GM19043 (cell line): ENCODE measurements at regions not wholly inside any gene's neighbourhood (a gene's known extent, or its start where the extent isn't known, plus 50 kb on each side); places are given as distances from the start of the nearest gene placed in this dataset.
A peak's percentile ranks its signal among the peaks of the same experiment; 100 is the strongest.
"Not testable (repeated sequence)": the region's sequence is repeated elsewhere in the genome, so short reads cannot be mapped to it uniquely, and the experiment has no call there.

ENCODE experiments used
- ATAC-seq: cut with Tn5 transposase; IDR thresholded peaks from one replicate; pipeline ENCODE4 v1.9.1; 2021; ENCODE audit warnings: low read depth; ENCODE audit not compliant: unreplicated experiment

DNA sequence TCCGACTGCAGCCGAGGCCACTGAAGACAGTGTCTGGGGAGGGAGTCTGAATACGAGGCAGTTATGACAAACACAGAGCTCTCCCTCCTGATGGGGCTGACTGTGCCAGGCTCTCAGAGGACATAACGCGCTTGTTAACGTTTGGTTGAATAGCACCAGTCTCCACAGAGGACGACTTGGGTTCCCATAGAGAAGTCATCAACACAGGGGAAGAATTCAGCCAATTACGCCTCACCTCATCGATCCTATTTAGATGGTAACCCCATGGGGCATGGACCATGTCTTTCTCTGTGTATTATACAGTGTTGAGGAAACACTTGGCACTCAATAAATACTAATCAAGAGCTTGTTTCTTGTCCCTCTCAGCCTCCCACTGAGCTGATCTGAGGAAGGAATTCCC, 642.6 kb upstream of the LCORL start:
- no peak for ATAC-seq

DNA sequence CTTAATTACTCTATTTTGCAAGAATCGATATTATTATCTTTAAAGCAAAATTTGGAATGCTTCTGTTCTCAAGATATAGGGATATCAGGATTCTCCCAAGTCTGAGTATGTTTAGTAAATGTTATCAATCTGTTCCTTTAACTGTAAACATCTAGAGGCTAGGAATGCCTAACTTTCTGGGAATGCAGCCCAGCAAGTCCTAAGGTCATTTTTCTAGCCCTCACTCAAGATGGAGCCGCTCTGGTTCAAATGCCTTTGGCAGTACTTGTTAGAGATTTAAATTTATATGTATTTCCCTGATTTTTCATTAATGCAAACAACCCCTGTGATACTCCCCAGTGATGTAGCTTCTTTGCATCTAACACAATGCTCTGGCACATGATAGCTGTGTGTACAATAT, 623.8 kb upstream of the LCORL start:
- no peak for ATAC-seq

DNA sequence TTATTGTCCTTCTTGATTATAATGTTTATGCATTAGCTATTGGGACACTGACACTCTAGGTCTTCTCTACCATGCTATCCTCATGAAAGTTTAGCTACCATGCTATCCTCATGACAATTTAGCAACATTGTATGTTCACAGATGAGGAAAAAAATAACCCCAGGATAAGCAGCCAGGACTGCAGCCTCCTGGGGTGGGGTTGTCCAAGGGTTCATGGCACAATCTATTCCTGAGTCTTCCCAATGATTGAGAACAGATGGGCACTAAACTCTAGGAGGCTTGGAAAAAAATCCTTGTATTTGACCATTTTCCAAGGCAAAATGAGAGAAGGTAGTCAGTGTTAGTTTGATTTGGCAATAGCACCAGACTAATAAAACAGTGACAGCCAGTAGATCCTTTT, 619.8 kb upstream of the LCORL start:
- no peak for ATAC-seq

DNA sequence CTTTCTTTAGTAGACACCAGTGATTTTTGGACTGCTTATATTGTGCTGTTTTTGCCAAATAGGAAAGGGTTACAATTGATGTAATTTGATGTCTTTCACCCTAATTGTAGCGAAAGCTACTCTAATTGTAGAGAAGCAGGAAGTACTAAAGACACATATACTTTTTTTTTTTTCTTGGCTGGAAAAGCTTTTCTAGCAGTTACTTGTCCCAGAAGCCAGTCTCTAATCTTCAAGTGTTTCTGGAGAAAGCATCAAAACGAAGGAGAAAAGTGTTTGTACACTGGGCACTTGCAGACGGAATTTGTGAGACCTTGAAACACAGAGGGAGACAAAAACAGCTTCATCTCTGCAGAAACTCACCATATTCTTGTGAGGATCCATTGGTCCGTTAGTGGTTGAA, 616.5 kb upstream of the LCORL start:
- no peak for ATAC-seq

DNA sequence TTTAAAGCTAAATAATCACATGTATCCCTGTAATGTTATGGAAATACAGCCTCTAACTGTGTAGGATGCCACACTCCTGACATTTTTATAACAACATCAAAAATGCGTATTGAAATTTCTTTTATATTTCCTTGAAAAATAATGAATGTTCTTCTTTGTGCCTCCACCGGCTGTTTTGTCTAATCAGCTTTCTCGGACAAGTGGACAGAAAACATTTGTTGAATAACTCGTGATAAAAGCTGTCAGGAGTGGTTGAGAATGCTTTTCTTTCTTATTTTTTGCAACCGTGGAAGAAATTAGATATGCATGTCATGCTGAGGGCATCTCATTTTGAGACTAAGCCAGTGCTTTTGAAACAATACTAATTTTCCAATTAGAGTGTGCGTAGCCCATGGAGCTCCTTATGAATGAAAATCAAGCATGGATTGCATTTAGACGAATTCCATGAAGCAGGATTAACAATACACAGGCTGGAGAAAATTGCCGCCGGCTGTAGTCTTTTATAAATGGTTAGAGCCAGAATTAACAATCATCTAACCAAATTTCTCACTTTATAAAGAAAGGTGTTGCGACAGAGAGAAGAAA, 614.5 kb upstream of the LCORL start:
- no peak for ATAC-seq

DNA sequence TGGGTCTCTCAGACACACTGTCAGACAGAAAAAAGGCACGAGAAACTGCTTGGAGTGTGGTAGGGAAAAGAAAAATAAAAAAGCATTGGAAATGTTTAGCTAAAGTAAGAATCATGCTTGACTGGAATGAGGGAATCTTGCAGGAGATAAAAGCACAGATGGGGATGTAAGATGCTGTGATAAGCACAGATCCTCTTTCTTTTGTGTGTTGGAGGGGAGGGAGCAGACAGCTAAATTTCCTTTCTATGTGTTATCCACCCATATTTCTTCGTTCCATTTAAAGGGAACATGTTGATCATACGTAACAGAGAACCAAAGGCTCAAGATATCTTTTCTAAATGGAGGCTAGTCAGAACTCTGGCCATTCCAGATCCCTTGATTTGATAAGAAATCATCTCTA, 614.0 kb upstream of the LCORL start:
- ATAC-seq: no peak

DNA sequence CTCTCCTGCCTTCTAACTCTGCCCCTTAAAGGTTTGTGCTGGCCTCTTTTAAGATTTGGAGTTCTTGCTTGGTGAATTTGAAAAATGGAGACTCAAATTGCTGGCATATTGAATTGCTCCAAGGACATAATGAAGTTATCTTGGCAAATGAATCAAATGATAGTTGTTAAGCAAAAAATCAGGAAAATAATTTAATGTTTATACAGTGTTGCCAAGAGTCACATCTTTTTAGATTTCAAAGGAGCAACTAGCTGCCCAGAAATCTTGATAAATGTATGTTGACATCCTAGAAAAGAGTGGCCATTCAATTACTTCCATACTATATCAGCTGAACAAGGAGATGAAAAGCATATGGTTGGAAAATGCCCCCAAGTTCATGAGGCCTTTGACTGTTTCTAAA, 610.0 kb upstream of the LCORL start:
- ATAC-seq: no peak

DNA sequence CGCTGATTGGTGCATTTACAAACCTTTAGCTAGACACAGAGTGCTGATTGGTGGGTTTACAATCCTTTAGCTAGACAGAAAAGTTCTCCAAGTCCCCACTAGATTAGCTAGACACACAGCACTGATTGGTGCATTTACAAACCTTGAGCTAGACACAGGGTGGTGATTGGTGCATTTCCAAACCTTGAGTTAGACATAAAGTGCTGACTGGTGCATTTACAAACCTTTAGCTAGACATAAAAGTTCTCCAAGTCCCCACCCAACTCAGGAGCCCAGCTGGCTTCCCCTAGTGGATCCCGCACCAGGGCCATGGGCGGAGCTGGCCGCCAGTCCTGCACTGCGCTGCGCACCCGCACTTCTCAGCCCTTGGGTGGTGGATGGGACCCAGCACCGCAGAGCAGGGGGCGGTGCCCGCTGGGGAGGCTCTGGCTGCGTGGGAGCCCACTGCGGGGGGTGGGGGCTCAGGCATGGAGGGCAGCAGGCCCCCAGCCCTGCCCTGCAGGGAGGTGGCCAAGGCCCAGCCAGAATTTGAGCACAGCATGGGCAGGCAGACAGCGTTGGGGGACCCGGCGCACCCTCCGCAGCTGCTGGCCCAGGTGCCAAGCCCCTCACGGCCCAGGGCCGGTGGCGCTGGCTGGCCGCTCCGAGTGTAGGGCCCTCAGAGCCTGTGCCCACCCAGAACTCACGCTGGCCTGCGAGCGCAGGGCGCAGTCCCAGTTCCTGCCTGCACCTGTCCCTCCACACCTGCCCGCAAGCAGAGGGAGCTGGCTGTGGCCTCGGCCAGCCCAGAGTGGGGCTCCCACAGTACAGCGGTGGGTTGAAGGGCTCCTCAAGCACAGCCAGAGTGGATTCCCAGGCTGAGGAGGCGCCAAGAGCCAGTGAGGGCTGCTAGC, 608.9 kb upstream of the LCORL start:
- no peak for ATAC-seq

DNA sequence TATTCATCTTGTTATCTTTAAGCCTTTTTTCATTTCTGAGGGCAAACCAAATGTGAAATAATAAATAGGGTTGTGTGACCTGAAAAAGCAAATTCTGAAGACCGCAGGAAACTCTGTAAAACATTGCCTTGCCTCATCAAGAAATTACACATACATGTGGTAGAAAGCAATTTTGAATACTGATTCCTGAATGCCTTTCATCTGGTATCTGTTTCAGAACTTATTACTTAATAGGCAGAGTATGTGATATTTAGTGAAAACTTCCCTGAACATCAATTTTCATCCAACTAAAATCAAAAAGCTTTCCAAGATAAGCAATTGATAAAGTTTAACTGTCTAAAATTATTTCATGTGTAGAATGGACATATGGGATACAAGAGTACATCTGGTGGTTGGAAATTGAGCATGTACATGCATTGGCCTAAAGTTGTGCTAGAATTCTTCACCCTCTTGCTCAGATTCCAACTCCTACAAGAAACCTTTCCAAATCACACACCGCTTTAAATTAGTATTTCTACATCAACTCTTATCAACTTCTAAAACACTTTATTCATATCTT, 606.0 kb upstream of the LCORL start:
- ATAC-seq: no peak

DNA sequence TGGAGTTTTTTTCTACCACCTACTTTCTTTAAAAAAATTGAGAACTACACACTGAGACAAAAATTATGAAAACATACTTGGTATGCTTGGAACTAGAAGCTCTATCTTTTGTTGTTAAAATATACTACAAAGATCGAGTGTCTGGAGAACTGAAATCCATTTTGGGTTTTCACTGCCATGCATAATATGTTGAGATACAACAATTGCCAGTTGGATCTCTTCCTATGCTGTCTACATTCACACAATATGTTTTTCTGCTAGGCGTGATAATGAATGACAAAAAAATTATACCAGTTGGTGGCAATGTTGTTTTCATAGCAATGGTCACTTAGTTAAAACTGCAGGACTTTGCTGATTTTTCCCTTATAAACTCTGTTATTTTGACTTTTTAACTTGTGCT, 605.4 kb upstream of the LCORL start:
- no peak for ATAC-seq

DNA sequence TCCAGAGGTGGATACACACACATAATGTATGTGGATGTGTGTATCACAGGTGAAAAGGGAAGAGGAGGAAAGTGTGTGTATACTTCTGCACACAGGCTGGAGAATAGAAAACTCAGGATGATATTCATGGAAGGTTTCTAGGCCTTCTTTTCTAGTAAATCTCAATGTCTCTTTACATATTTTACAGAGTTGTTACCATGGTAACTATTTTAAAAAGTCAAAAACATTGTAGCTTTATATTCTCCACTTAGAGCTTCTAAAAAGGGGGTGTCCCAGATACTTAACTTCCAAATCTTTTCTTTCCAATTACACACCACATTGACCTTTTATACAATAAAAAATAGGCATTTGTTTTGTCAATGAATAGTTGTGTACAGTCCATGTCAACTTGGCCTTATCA, 604.8 kb upstream of the LCORL start:
- no peak for ATAC-seq

DNA sequence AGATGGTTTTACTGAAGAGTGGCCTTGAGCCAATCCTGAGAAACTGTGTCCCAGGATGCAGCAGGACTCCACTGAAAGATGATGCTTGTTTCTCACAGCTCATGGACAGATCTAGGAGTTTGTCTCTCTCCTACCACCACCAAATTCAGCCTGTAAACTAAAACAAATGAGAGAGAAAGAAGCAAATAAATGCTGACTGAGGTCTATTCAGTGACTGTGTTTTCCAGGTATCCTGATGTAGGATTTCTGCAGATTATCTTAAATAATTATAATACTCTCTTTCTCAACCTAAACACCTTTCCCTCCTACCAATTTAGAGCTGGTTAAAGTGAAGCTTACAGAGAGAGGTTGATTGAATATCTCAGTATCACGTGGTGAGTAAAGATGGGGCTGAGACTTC, 599.6 kb upstream of the LCORL start:
- ATAC-seq: no peak

DNA sequence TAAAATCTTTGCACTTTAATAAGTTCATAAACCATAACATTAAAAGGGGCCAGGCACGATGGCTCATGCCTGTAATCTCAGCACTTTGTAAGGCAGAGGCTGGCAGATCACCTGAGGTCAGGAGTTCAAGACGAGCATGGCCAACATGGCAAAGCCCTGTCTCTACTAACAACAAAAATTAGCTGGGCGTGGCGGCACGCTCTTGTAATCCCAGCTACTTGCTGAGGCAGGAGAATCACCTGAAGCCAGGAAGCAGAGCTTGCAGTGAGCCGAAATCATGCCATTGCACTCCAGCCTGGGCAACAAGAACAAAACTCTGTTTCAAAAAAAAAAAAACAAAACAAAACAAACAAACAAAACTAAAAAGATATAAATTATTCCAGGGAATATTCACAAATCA, 595.2 kb upstream of the LCORL start:
- no peak for ATAC-seq

DNA sequence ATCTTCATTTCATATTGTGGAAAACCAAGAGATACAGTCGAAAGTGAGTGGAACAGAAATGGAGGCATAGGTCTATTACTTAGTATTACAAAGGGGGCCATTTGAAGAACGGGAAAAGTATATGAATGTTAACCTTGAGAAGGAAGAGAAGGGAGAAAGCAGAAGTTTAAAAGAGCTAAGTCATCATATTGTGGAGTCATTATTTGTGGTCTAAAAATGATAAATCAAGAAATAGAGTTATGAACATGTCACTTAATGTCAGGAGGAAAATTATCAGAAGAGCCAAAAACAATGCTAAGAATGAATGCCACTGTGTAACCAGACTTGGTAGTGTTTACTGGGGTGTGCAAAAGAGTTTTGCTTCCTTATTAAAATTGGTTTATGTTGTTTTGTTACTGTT, 589.5 kb upstream of the LCORL start:
- ATAC-seq: no peak

DNA sequence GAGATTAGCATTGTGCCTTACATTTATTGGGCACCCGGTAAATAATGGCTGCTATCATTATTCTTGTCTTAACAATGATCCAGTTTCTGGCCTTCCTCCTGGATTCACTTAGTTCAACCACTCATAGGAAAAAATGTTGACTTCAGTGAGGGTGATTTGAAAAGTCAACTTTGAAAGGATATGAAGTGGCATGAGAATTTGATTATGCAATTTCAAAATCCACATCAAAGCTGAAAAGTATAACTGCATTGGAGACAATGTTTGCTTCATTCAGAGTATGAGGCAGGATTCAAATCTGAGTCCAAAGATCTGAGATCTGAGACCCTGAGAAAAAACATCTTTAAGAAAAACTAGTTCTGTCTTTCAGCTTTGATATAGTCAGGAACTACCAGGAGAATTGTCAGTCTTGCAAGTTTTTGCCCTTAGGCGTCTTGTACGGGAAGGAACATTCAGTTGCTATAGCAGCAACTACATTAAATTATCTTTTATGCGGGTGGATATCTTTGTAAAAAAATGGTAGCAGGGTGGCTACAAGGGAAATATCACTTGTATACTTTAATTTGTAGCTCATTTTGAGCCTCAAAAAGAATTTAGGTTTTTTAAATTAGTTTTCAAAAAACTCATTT, 587.5 kb upstream of the LCORL start:
- ATAC-seq: no peak

DNA sequence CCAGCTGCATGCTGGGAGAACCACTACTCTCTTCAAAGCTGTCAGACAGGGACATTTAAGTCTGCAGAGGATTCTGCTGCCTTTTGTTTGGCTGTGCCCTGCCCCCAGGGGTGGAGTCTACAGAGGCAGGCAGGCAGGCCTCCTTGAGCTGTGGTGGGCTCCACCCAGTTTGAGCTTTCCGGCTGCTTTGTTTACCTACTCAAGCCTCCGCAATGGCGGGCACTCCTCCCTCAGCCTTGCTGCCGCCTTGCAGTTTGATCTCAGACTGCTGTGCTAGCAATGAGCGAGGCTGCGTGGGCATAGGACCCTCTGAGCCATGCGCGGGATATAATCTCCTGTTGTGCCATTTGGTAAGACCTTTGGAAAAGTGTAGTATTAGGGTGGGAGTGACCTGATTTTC, 581.1 kb upstream of the LCORL start:
- not testable (repeated sequence) for ATAC-seq

DNA sequence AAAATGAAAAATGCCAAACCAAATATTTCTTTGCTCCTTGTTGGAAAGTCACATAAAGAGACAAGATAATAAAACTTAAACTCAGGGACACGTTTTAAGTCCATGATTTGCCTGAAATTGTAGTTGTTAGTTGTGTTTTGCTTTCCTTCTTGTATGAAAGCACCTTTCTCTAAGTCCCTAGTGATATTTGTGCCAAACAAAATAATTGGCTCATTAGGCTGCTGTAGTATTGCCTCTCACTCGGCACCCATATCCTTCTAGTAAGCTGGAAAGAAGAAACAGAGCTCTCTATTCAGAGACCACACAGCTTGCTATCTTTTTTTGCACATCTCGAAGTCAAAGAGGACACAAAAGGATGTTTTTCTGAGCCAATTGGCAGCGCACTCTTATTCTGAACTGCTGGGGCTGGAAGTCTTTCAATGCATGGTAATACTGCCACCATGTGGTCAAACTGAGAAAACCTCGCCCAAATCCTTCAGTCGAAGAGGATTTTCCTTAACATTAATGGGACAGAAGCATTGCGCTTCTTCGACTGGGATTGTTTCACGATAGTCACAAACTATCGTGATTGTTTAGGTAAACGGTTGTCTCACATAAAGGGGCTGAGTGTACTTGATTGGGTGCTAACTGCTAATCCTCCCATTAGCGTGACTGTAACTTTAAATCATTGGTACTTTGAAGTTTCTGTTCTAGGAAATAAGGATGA, 571.9 kb upstream of the LCORL start:
- peak; percentile 80 for ATAC-seq

DNA sequence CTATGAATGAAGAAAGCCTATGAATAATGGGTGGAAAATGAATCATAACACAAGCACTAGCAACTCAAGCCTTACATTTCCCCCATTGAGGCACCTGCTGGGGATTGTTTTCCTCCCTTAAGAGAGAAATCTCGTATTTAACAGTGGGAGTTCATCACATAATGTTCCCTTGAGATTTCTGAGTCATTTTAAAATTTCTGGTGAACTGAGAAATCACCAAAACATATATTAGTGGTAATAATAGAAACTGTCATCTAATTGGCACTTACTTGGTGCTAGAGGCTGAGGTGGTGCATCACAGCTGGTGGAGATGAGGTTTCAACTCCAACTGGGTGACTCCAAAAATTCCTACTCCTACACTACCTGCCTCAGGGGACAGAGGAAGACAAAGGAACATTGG, 561.3 kb upstream of the LCORL start:
- no peak for ATAC-seq

DNA sequence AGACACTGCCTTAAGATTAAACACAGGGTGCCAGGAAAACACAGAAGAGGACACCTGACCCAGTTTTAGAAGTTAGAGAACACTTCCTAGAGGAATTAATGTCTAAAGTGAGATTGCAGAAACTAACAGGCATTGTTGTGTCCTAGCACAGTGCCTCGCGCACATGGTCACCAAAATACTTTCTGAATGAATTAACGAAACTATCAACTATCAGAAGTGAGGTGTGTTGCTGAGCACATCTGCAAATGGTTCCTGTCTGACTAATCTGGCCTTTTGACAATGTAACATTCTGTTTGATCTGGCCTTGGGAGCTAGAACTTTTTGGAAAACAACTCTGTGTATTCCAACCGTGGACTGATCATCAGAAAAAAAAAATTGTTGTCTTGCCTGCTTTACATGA, 556.8 kb upstream of the LCORL start:
- no peak for ATAC-seq

DNA sequence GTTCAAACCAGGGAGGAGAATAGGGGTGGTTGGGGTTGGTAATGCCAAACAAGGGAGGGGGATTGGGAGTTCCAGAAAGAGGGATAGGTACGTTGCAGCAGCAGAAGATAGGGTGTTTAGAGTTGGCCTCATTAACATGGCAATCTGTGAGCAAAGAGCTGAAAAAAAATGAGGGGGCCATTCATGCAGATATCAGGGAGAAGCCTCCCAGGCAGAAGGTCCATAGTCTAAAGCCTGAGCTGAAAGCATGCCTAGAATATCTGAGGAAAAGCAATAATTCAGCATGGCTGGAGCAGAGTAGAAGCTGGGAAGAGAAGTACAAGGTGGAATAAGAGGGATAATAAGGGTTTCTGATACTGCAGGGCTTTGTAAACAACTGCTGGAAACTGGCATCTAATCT, 550.9 kb upstream of the LCORL start:
- ATAC-seq: no peak

DNA sequence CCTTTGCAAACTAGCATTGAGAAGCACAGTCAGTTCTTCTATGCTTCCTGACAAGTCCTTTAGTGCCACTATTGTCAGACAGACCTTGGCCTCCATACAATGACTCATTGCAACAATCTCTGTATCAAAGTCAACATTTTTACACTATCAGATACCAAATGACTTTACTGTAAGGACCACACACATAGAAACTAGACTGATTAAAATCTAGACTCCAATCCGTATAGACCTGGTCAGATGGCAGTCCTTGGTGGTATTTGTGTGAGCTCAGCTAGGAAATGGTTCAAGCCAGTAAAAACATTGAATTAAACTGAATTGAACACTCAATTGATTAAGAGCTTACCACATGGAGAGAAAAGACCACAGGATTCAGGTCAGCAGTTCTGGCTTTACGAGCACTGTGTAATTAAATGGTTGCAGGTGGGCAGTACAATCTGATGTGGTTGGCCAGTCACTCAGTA, 549.8 kb upstream of the LCORL start:
- ATAC-seq: no peak
